Embryonic facial prominence (tissue), 1 donor: ENCODE measurements at regions not wholly inside any gene's neighbourhood (a gene's known extent, or its start where the extent isn't known, plus 50 kb on each side); places are given as distances from the start of the nearest gene placed in this dataset.
"Not testable (repeated sequence)": the region's sequence is repeated elsewhere in the genome, so short reads cannot be mapped to it uniquely, and the experiment has no call there.

Experiments
- DNase-seq: peaks from one replicate; pipeline ENCODE4 v3.0.0-alpha.2; 2016; ENCODE audit errors: extremely low spot score

- DNase-seq = no peak
These were observed 257.8 kb upstream of the BTG1 start for GRCh38 chr12:92403210-92404175.

DNA sequence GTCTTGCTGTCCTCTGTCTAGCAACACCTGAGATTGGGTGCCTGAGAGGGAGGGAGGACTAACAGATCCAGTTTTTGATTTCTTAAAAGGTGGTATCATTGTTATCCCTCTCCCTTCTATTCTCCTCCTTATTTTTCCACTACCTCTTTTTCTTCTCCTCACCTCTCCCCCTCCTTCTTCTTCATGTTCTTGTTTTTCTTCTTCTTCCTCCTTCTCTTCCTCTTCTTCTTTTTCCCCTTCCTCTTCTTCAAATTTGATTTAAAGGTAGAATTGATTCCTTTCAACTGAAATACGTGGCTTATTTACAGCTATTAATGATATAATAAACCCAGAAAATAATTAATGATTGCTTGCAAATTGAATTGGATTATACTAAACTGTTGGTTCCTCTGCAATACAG is 256.8 kb upstream of the BTG1 start:
- no peak for DNase-seq

GRCh38 chr12:92400006-92400405 is 254.4 kb upstream of the BTG1 start:
- no peak for DNase-seq

- no peak for DNase-seq
These were observed 253.1 kb upstream of the BTG1 start for GRCh38 chr12:92398565-92399309.

DNA sequence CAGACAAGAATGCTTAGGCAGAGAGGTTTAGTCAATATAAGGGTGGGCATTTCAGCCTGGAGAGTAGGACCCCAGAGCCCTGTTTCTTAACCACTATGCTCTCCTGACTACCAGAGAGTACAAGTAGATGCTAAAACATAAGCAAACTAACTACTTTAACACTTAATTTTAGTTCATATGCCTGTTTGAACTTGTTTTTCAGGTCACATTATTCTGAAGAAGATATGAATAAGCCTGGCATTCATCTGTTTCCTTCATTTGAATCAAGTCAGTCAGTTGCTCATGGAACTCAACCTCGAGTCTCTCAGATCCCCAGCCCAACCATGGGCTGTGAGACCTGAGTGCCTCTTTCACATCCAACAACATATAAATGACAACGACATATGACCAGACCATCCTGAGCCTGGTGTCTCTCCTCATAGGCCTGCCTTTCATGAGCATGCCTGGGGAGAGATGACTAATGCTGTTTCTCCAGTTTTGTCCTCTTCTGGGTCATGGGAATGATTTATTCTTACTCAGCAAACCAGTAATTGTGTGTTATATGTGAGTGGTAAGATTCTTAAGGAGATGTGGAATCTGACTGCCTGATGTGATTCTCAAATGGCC is 251.1 kb upstream of the BTG1 start:
- no peak for DNase-seq

DNA sequence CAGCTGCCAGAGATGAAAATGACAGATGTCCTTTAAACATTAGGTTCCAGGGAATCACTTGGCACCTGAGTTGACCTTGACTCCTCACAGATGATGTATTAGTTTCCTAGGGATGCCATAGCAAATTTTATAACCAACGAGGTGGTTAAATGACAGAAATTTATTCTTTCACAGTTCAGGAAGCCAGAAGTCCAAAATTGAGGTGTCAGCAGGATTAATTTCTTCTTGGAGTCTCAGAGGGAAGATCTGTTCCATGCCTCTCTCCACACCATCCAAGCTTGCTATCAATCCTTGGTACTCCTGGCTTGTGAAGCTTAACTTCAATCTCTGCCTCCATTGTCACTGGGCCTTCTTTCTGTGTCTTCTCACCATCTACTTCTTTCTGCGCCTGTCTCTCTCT is 249.7 kb upstream of the BTG1 start:
- DNase-seq = no peak

GRCh38 chr12:92394895-92395294 is 249.2 kb upstream of the BTG1 start:
- no peak for DNase-seq

DNA sequence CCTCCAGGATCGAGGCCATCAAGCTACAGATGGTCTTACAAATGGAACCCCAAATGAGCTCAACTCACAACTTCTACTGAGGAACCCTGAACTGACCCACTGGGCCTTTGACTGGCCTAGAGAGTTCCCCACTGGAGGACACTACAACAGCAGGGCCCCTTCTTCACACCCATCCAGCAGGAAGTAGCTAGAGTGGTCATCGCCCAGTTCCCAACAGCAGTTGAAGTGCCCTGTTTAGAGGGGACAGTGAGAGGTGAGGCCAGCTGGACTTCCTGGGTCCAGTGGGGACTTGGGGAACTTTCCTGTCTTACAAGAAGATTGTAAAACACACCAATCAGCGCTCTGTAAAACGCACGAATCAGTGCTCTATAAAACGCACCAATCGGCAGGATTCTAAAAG is 247.9 kb upstream of the BTG1 start:
- DNase-seq = no peak

DNA sequence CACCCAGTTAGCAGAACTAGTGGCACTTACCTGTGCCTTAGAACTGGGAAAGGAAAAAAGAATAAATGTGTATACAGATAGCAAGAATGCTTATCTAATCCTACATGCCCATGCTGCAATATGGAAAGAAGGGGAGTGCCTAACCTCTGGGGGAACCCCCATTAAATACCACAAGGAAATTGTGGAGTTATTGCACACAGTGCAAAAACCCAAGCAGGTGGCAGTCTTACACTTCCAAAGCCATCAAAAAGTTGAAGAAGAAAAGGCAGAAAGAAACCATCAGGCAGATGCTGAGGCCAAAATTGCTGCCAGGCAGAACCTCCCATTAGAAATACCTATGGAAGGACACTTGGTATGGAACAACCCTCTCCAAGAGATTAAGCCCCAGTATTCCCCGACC is 246.1 kb upstream of the BTG1 start:
- DNase-seq = not testable (repeated sequence)

- no peak for DNase-seq
These were observed 243.8 kb upstream of the BTG1 start for GRCh38 chr12:92389466-92389865.

- no peak for DNase-seq
These were observed 239.7 kb upstream of the BTG1 start for GRCh38 chr12:92385296-92385695.

GRCh38 chr12:92384571-92384970 is 238.9 kb upstream of the BTG1 start:
- DNase-seq = no peak

DNA sequence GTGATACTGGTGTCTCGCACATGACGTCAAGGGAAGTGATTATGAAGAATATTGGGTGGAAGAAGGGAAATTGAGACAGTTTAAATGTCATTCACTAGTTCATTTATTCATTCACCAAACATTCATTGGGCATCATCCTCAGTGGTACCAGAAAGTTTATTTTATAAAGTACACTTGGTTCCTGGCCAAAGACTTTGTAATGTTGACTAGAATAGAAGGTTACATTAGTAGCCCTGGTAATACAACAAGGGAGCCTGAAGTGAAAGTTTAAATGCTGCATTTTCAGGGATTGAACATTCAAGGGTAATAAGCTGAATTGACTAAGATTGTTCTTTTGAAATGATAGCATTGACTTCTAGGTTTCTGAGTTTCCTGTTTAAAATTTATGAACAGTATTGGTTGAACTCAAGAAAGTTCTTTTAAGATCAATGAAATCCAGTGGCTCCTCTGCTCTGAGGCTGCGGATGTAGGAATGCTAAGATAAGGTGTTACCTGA is 236.8 kb upstream of the BTG1 start:
- DNase-seq = no peak

- no peak for DNase-seq
These were observed 236.2 kb upstream of the BTG1 start for GRCh38 chr12:92381856-92382255.

GRCh38 chr12:92378682-92379479 is 233.2 kb upstream of the BTG1 start:
- DNase-seq = no peak

- DNase-seq = not testable (repeated sequence)
These were observed 229.9 kb upstream of the BTG1 start for GRCh38 chr12:92375504-92375903.

DNA sequence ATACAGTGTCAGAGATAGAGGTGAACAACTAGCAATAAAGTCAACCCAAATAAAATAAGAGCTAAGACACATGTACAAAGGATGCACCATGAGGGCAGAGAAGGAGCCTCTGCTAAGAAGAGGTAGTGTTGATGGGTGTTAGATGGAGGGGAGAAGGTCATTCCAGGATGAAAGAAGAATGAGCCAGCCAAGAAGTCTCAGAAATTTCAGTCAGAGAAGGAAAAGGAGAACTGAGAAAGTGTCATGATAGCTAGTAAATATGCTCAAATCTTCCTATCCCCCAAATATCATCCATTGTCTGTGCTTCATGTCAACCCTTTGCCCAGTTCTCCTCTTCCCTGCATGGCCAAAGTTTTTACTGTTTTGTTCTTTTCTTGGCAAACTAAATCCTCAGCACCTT is 225.2 kb upstream of the BTG1 start:
- DNase-seq = no peak

GRCh38 chr12:92369636-92370035 is 224.0 kb upstream of the BTG1 start:
- no peak for DNase-seq

DNA sequence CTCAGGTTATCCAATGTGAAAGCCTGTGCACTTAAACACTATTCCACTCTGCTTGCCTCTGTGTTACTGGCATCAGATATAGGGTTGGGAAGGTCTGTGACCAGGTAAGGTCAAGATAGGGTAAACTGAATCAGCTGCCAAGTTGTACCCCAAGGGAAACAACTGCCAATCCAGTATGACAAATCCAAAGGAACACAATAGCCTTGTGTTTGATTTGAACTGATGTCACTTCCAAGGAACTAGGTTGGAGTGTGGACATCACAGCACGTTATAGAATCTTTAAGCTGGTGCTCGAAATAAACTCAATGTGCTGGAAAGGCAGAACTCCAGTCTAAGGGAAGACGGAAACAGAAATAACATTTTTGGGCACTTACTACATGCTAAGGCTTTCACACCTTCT is 223.4 kb upstream of the BTG1 start:
- no peak for DNase-seq

DNA sequence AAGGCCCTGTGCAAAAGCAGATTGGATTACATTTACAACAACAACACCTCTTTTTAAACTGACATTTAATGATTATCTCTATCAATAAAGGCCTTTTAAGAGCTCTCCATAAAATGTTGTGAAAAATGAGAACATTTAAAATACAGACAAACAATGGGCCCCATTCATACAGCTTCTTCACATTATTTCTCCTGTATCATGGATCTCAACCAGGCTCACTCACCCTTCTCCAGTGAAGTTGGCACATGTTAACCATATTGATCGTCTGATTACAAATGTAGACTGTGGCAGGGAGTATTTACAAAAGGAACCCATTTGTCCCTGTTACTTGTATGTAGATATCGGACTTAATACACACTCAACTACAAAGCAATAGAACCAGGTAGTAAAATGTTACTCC is 220.2 kb upstream of the BTG1 start:
- DNase-seq = no peak

GRCh38 chr12:92365333-92365732 is 219.7 kb upstream of the BTG1 start:
- DNase-seq = no peak
